Loucy (cell line): ENCODE measurements at regions not wholly inside any gene's neighbourhood (a gene's known extent, or its start where the extent isn't known, plus 50 kb on each side); places are given as distances from the start of the nearest gene placed in this dataset.

ENCODE experiments used
- EZH2phosphoT487 ChIP-seq: fragments of 200-600 bp; IDR thresholded peaks from 2 replicates; pipeline ENCODE4 v1.6.1; 2018; ENCODE audit warnings: antibody characterized with exemption, mild to moderate bottlenecking, moderate library complexity, borderline replicate concordance
- TF ChIP-seq, protein P1 (sequence below): fragments of 200-600 bp; sonication (generic); conservative IDR thresholded peaks from 2 replicates; pipeline ENCODE4 v1.5.1; 2014; ENCODE audit warnings: mild to moderate bottlenecking, antibody characterized with exemption, low read length

DNA sequence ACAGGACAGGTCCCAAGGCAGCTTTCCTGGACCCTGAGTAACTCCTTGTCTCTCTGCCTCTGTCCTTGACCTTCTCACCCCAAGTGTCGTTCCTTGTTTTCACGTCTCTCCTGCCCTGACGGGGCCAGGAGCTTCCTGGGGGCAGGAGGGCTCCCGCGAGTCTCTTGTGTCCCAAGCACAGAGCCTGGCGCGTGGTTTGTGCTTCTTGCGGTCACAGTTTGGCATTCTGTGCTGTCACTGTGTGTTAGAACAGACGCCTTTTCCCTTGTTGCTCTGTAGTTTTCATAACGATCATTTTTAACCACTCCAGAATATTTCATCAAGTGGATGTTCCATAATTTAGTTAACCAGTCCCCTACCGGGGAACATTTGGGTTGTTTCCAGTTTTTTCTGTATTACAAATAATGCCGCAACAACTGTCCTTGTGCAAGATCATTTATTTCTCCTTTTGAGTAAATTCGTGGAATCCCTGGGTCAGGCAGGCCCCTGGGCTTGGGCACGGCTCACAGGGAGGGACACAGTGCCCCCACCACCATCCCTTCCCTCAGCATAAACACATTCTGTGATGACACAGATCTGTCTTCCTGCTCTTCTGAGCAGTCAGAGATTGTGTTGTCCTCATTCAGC is 71.9 kb downstream of the TSPAN17 start:
- TF ChIP-seq, protein P1, sequence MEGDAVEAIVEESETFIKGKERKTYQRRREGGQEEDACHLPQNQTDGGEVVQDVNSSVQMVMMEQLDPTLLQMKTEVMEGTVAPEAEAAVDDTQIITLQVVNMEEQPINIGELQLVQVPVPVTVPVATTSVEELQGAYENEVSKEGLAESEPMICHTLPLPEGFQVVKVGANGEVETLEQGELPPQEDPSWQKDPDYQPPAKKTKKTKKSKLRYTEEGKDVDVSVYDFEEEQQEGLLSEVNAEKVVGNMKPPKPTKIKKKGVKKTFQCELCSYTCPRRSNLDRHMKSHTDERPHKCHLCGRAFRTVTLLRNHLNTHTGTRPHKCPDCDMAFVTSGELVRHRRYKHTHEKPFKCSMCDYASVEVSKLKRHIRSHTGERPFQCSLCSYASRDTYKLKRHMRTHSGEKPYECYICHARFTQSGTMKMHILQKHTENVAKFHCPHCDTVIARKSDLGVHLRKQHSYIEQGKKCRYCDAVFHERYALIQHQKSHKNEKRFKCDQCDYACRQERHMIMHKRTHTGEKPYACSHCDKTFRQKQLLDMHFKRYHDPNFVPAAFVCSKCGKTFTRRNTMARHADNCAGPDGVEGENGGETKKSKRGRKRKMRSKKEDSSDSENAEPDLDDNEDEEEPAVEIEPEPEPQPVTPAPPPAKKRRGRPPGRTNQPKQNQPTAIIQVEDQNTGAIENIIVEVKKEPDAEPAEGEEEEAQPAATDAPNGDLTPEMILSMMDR = no peak
- no peak for TF ChIP-seq EZH2phosphoT487
